GM19372 (cell line): ENCODE measurements at regions not wholly inside any gene's neighbourhood (a gene's known extent, or its start where the extent isn't known, plus 50 kb on each side); places are given as distances from the start of the nearest gene placed in this dataset.

ENCODE experiments used
- ATAC-seq: cut with Tn5 transposase; IDR thresholded peaks from one replicate; pipeline ENCODE4 v1.9.1; 2021; ENCODE audit warnings: mild to moderate bottlenecking, low read depth, moderate library complexity; ENCODE audit not compliant: unreplicated experiment

GRCh38 chr12:90106568-90106967 is 397.9 kb upstream of the ATP2B1 start:
- no peak for ATAC-seq

- peak; percentile 81 for ATAC-seq
Observed at GRCh38 chr12:90102957-90103652, 394.5 kb upstream of the ATP2B1 start.

GRCh38 chr12:90100579-90100978 is 391.9 kb upstream of the ATP2B1 start:
- no peak for ATAC-seq

GRCh38 chr12:90099288-90099687 is 390.6 kb upstream of the ATP2B1 start:
- no peak for ATAC-seq

- ATAC-seq = no peak
Observed at GRCh38 chr12:90098132-90098779, 389.6 kb upstream of the ATP2B1 start.

- no peak for ATAC-seq
Observed at GRCh38 chr12:90091809-90092208, 383.2 kb upstream of the ATP2B1 start.

- ATAC-seq = no peak
Observed at GRCh38 chr12:90090929-90091651, 382.5 kb upstream of the ATP2B1 start.

- no peak for ATAC-seq
Observed at GRCh38 chr12:90086281-90086680, 377.6 kb upstream of the ATP2B1 start.

- ATAC-seq = no peak
Observed at GRCh38 chr12:90085494-90086274, 377.0 kb upstream of the ATP2B1 start.

- no peak for ATAC-seq
Observed at GRCh38 chr12:90084018-90084417, 375.4 kb upstream of the ATP2B1 start.

GRCh38 chr12:90080616-90081015 is 372.0 kb upstream of the ATP2B1 start:
- no peak for ATAC-seq

GRCh38 chr12:90079529-90080210 is 371.0 kb upstream of the ATP2B1 start:
- ATAC-seq = no peak

GRCh38 chr12:90078344-90078743 is 369.7 kb upstream of the ATP2B1 start:
- ATAC-seq = no peak

GRCh38 chr12:90077756-90078155 is 369.1 kb upstream of the ATP2B1 start:
- no peak for ATAC-seq

- no peak for ATAC-seq
Observed at GRCh38 chr12:90076851-90077319, 368.2 kb upstream of the ATP2B1 start.

- no peak for ATAC-seq
Observed at GRCh38 chr12:90075685-90076084, 367.0 kb upstream of the ATP2B1 start.

GRCh38 chr12:90074086-90074485 is 365.4 kb upstream of the ATP2B1 start:
- ATAC-seq = no peak

GRCh38 chr12:90071996-90072395 is 363.4 kb upstream of the ATP2B1 start:
- ATAC-seq = no peak

GRCh38 chr12:90069711-90070110 is 361.1 kb upstream of the ATP2B1 start:
- no peak for ATAC-seq

- no peak for ATAC-seq
Observed at GRCh38 chr12:90067791-90068190, 359.2 kb upstream of the ATP2B1 start.
